Spinal cord (tissue), 9 donors: ENCODE measurements at regions not wholly inside any gene's neighbourhood (a gene's known extent, or its start where the extent isn't known, plus 50 kb on each side); places are given as distances from the start of the nearest gene placed in this dataset.

Experiments
- DNase-seq, 6 donors: peaks; one replicate each; pipeline versions ENCODE4 v3.0.0 to v3.0.0-alpha.2; 2013 to 2015; ENCODE audit warnings: low spot score in 6 of 6, low read depth in 4 of 6
- H3K27ac ChIP-seq: one replicate; pipeline ENCODE4 v1.5.1; 2013; ENCODE audit warnings: low read depth, low read length, control low read depth
- H3K27me3 ChIP-seq: one replicate; pipeline ENCODE4 v1.6.1; 2013; ENCODE audit warnings: low read length; ENCODE audit not compliant: control insufficient read depth, insufficient read depth
- H3K36me3 ChIP-seq: one replicate; pipeline ENCODE4 v1.6.1; 2013; ENCODE audit warnings: low read length; ENCODE audit not compliant: control insufficient read depth, insufficient read depth
- H3K4me1 ChIP-seq: one replicate; pipeline ENCODE4 v1.6.1; 2013; ENCODE audit warnings: low read length; ENCODE audit not compliant: control insufficient read depth, insufficient read depth
- H3K4me3 ChIP-seq: one replicate; pipeline ENCODE4 v1.5.1; 2013; ENCODE audit warnings: low read depth, low read length, control low read depth
- H3K9me3 ChIP-seq: one replicate; pipeline ENCODE4 v1.6.1; 2013; ENCODE audit warnings: low read length; ENCODE audit not compliant: control insufficient read depth, insufficient read depth
- WGBS: methylation state at CpG from one replicate; pipeline ENCODE4 v1.1.5; 2013; ENCODE audit warnings: missing lambda C conversion rate; ENCODE audit not compliant: insufficient coverage; 5-methylcytosine and 5-hydroxymethylcytosine counted together
- donor health status: healthy.

DNA sequence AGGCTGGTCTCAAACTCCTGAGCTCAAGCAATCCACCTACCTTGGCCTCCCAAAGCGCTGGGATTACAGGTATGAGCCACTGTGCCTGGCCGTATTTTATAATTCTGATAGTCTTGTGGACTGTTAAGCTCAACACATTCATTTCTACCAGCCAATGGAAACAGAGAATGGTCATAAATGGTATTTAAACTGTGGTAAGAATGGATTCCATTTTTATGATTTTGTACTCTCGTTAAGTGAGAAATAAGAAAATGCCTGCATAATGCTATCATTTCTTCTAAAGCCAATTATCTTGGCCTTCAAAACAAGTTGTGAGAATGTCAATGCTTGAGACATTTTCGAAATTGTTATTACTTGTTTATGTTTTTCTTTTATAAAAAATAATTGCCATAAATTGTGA, 321.0 kb downstream of the IL15 start:
- Histone ChIP-seq H3K4me3 (no peak overlapping the region), H3K27me3 (no peaks in the 10 kb centered on the region), H3K27ac (no peak overlapping the region), H3K9me3 (no peaks in the 10 kb centered on the region), H3K4me1 (no peaks in the 10 kb centered on the region), H3K36me3 (no peaks in the 10 kb centered on the region)
- WGBS: no CpG with 5 or more reads among the region's 4 CpGs
- no peak for DNase-seq

DNA sequence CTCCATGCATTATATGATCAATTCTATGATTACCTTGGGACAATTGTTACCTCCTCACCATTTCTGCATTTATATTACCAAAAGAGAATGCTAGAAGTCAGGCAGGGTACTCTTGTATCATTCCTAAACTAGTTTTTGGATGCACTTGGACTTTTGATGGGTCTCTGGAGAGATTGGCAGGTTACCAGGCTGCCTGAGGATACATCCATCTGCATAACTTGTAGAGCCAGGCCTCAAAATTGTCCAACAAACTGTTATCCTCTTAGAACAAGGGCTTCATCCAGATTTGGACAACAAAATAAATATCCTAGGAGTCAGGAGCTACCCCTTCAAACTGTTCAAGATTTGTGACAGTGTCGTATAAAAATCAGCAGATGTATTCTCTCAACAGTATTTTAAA, 326.1 kb downstream of the IL15 start:
- no peak for DNase-seq
- no peaks in the 10 kb centered on the region for H3K4me1 ChIP-seq
- H3K27me3 ChIP-seq: no peaks in the 10 kb centered on the region
- H3K4me3 ChIP-seq: no peak overlapping the region
- no peaks in the 10 kb centered on the region for H3K36me3 ChIP-seq
- WGBS: no CpG with 5 or more reads among the region's 1 CpG
- H3K9me3 ChIP-seq: no peaks in the 10 kb centered on the region
- no peak overlapping the region for H3K27ac ChIP-seq

GRCh38 chr4:141971869-141972268, 335.5 kb downstream of the IL15 start:
- WGBS: 100% methylated on average over 1 of the region's 3 CpGs
- Histone ChIP-seq H3K27me3 (no peaks in the 10 kb centered on the region), H3K4me3 (no peak overlapping the region), H3K9me3 (no peaks in the 10 kb centered on the region), H3K4me1 (no peaks in the 10 kb centered on the region), H3K27ac (no peak overlapping the region), H3K36me3 (no peaks in the 10 kb centered on the region)
- DNase-seq: no peak

GRCh38 chr4:141972950-141973349, 336.6 kb downstream of the IL15 start:
- no peak for DNase-seq
- 44% methylated on average over 1 of the region's 1 CpG for WGBS
- no peaks in the 10 kb centered on the region for H3K27me3 ChIP-seq

More at GRCh38 chr4:141972950-141973349, 336.6 kb downstream of the IL15 start:
- no peaks in the 10 kb centered on the region for H3K36me3 ChIP-seq
- no peaks in the 10 kb centered on the region for H3K4me1 ChIP-seq
- no peak overlapping the region for H3K27ac ChIP-seq
- no peak overlapping the region for H3K4me3 ChIP-seq
- no peaks in the 10 kb centered on the region for H3K9me3 ChIP-seq
